ENCODE measurements at regions not wholly inside any gene's neighbourhood (a gene's known extent, or its start where the extent isn't known, plus 50 kb on each side); places are given as distances from the start of the nearest gene placed in this dataset.

DNA sequence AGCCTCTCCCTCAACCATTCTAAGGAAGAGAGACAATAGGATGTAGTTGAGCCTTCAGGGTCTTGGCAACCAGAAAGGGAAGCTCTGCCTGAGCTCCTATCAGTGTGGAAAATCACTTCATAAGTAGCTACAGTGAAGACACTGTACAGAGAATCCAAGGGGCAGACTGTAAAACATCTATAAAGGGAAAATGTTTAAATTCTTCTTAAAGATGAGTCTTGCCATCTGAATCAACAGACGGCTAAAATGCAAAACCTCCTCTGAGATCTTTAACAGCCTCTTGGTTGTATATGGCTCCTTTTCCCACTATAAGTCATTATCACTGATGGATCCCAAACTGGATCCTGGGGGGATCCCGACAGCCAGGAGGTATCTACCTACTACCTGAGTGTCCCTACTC lies 239.2 kb upstream of the SOX9 start:
- DNase-seq (ENCODE audit: low read depth): no peak

DNA sequence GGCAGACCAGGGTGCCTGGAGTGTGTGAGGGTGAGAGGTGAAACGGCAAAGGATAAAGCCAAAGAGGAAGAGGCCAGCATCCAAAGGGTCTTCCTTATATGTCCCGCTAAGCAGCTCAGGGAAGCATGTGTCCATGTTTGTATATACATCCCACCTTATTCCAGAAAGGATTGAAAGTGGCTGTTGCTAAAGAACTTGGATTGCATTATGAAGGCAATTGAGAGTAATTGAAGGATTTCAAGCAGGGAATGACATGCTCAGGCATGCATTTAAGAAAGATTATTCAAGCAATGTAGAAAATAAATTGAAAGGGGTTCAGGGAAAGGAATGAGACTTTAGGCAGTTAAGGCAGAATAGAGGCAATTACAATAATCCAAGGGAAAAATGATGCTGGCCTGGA lies 237.6 kb upstream of the SOX9 start:
- DNase-seq (ENCODE audit: low read depth): no peak

DNA sequence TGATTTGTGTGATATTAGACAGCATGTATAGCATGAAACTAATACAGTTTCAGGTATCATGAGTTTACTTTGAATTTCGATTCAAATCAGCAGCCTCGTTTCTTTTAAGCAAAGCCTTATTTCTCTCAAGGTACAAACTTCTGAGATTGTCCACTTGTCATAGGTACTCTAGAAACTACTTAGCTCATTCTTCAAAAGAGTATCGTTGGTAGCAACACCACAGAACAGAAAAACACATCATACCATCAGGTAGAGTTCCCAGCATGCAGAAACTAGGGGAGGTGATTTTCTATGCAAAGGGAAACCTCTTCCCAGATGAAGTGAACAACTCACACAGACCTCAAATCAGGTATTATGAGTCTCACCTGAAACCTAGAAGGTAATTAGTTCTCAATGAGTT lies 237.0 kb upstream of the SOX9 start:
- DNase-seq (ENCODE audit: low read depth): no peak

DNA sequence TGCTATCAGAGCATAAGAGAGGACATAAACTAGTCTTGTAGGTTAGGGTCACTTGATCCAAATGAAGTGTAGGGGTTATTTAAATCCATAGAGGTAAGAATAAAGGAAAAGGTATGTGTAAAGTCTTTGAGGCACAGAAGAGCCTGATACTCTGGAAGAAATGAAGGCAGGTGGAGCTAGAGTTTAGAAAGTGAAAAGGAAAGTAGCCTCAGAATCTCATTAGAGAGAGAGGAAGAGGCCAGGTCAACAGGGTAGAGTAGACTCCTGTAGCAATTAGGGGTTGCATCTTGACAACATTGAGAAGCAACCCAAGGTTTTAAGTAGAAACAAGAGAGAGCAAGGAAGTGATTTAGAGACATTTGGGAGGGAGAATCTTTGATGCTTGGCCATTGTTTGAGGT lies 235.2 kb upstream of the SOX9 start:
- no peak for DNase-seq (ENCODE audit: low read depth)

DNA sequence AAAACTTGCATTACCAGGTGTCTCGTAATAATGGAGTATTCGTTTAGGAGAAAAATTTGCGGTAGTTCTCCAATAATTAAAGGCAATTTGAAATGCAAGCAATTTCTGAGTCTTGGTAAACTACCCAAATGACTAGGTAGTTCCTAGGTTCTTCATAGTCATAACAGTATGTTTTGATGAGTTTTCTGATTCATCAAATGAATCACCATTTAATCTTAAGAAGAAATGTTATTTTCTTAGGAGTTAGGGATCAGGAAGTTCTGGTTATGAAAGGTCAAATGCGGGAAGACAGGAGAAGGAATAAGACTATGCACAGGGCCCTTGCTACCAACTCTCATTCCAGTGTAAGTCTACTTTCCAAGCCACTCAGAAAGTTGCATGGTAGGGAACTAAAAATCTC lies 221.5 kb upstream of the SOX9 start:
- DNase-seq (ENCODE audit: low read depth): peak; percentile 72

DNA sequence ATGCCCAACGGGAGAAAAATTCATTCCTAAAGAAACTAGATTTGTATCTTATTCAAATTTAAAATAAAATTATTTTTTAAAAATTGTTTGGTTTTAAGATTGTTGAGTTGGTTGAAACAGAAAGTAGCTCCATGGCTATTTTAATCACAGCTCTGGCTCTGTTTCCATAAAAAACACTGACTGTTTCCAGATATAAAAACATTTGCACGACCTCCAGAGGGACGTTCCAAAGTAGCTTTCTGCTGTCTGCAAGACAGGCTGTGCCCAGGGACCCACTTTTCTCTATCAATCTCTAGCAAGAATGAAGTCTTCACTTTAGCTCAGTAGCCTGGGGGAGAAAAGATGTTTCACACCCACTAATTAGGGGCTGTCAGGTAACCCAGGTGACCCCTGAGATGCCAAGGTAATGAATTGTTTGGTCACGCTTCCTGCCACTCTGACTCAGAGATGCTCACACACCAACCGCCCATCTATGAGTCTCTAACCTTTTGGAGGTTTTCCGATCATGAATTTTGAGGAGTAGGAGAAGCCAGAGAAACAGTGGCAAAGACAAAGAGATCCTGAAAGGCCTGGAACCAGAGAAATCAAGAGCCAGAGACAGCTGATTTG lies 220.1 kb upstream of the SOX9 start:
- peak; percentile 30 for DNase-seq (ENCODE audit: low read depth)

DNA sequence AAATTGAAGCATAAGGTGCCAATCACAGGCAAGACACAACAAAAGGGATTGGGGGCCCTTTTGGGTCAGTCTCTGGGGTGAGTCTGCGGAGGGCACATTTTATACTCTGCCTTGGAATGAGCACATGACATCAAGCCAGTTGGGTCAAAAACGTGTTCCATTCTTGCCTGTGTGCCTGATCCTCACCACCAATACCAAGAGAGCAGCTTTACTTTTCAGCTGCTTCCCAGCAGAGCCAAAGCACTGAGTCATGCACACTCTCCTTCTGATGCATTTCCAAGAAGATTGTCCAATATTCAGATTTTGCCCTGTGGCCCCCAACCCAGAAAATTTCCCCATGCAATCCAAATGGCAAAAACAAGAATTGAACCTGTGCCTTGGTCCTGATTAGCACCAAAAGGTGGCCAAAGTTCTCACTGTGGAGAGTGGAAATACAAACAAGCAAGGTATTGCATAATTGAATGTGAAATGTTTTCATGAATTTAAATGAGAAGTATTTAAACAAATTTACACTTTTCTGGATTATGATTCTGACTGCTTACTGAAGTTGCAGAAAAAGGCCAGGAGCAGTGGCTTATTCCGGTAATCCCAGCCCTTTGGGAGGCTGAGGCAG lies 217.8 kb upstream of the SOX9 start:
- peak; percentile 51 for DNase-seq (ENCODE audit: low read depth)

DNA sequence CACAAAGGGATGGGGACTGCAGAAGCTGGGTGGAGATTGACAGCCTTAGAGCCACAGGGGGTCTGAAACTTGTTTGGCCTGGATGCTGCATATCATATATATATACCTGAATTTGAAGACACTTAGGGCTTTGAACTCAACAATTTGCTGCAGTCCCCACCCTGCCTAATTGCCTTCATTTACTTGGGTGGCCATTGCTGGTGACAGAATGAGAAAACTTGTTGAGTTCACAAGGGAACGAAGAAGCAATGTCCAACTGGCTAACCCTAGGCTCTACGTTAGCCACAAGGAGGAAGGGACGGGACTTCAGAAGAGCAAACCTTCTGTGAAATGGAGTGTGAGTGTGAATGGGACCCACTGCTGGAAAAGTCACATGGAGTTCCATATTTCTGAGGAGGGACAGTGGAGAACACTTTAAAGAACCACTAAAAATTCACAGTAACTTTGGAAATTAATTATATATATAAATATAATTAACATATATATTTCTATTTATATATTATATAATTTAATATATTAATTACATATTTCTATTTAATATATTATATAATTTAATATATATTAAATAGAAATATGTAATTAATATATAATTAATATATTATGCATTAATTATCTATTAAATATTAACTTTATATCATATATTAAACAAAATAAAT lies 215.3 kb upstream of the SOX9 start:
- DNase-seq (ENCODE audit: low read depth): no peak

DNA sequence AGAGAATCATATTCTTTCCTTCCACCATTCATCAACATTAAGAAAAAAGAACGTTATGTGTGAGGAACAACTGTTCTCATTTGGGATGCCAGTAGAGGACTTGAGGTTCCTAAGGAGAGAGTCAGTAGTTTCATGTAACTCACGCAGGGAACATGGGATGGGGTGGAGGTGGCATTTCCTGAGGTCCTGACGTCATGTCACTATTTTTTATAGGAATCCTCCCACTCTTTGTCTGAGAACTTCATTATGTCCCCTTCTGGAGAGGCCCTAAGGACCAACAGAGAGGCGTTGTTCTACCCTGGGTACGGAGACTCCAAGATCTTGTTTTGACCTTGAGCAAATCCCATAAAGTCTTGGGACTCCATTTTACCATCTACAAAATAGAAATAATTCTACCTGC lies 211.7 kb upstream of the SOX9 start:
- no peak for DNase-seq (ENCODE audit: low read depth)

DNA sequence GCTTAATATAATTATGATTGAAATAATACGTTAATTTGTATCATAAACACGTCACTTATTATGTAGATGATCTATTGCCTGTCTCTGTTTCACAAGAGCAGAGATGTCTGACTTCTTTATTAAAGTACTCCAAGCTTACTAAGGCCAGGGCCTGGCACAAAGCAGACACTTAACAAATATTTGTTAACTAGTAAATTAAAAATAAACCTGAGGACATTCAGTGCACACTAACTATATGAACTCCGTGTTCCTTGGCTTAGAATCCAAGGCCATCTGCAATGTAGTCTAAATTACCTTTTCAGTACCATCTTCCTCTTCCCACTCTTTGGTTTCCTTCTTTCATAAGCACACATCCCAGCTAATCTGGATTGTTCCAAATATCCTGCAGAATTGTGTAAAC lies 210.8 kb upstream of the SOX9 start:
- no peak for DNase-seq (ENCODE audit: low read depth)

DNA sequence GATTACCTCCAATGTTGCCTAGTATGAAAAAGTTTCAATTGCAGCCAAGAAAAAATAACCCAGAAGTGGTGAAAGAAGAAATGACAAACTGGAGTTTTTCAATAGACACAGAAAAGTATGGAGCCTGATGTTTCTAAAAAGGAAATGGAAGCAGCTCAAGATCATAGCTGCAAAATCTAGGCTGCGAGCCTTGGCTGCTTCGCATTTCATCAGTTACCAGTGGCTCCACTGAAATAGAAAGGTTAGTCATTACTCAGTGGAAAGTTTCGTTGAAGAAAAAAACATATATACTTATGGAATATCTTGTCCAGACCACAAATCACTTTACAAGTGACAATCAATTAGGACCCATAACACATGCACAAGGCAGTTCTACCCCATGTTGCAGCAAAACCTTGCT lies 206.8 kb upstream of the SOX9 start:
- DNase-seq (ENCODE audit: low read depth): no peak

DNA sequence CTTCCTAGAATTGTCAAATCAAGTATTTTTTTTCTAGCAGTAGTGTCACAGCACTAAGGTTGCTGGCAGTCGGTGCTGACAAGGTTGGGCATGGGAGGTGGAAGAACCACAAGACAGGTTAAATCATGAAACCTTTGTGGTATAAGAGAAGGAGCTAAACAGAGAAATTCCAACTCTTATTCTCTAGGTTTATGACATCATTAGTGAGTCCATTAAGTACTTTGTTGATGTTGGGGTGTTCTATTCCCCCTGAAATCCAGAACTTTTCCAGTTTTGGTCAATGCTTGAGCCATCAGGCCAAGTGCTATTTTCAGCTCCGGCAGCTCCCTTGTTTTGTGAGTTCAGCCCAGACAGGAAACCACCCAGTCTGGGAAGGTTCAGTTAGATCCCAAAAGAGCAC lies 206.0 kb upstream of the SOX9 start:
- no peak for DNase-seq (ENCODE audit: low read depth)

DNA sequence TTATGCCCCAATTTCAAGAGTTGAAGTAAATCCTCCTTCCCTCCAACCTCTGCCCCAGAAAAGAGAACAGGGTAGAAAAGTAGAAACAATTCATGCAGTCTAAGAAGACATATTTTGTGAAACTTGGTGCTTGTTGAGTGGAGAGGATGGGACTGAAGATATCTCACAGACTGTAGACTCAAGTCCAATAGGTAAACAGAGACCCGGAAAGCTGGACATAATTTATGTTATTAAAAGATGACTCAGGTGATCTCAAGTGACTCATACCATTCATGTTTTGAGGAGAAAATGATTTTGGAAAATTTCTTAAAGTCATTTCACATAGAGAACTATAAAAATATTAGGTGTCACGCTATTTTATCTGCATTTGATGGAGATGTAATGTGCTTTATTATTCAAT lies 203.1 kb upstream of the SOX9 start:
- DNase-seq (ENCODE audit: low read depth): no peak

DNA sequence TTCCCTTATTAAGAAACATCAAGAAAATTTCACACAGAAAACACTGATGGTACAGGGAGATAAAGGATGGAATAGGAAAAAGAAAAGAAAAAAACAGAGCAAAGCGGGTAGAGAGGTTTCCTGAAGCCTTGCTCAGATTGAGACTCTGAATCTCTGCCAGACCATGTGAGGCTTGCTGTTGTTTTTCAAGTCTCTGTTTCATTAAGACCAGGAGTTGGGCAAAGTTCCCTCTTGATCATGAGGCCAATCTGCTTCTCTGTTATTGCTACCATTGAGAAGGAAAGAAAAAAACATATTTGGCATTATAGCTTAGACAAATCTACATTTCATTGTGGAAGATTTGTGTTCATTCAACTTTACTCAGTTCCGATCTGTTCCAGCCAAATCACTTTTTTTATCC lies 201.6 kb upstream of the SOX9 start:
- DNase-seq (ENCODE audit: low read depth): no peak

DNA sequence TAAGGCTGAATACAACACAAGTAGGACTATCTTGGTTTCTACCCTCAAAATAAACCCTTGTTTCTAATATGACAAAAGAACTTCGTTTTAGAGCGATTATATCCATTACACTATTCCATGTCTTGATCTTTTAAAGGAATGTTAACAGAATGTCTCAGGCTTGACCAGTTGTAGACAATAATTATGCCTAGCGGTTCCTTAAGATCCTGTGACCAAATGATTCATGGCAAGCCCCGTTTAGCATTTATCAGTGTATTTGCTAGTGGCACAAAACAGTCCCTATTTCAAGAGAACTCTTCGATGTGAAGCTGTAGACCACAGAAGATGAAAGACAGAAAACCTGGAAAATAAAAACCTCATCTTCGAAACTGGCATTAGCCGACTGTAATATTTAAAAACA lies 200.9 kb upstream of the SOX9 start:
- no peak for DNase-seq (ENCODE audit: low read depth)

DNA sequence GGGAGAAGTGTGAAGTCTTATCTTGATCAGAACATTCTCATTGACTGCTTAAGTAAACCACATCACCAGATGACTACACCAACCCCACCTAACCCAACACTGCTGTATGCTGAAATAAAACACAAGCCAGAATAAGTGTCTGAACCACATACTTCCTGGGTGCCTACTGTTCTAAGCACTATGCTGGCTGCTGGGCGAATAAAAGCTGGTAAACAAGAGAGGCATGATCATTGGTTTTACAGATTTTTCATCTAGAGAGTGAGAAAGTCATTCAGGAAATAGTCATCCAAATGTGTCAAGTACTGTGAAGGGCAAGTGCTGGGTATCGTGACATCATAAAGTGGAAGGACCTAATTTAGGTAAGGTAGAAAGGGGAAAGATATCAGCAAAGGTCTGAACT lies 199.0 kb upstream of the SOX9 start:
- DNase-seq (ENCODE audit: low read depth): no peak

DNA sequence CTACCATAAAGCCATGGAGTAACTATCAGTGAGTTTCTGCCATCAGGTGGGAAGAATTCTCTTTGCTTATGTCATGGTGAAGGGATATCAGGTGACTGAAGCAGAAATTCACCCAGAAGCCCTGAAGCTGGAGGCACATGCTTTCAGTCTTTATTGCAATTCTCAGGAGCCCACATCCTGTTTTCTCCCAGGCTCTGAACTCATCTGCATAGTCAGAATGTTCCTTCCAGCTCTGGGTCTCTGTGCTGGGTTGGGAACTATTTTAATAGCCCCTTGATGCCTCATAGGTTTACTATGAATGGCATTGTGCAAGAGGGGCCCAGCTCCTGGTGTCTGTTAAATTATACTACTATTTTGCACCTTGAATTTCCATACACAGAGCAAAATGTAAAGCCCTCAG lies 198.4 kb upstream of the SOX9 start:
- peak; percentile 92 for DNase-seq (ENCODE audit: low read depth)

DNA sequence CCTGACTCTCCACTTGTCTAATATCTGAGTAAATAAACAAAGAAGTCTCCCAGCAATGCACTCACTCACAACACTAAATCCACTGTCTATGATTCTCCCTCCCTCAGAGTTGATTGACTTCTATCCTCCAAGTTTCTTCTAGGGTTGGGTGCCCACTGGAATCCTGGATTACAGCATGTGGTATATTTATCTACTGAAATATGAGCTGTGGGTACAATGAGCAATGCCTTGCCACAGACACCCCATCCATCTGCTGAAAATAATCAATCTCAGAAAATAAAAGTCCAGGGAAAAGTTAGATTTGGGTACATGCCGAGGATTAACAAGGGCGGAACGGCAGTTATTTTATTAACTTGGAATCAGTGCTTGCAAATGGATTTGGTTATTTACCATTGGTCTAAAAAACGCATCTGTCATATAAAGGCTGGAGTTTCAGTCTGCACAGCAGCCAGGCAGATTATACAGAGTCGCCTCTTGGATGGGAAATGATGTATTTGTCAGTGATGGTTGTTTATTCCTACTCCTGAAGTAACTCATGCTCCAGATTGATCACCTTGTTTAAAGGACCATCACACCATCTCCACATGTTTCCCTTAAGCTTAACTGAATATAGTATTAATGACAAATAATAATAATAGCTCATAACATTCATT lies 193.9 kb upstream of the SOX9 start:
- DNase-seq (ENCODE audit: low read depth): peak; percentile 89

DNA sequence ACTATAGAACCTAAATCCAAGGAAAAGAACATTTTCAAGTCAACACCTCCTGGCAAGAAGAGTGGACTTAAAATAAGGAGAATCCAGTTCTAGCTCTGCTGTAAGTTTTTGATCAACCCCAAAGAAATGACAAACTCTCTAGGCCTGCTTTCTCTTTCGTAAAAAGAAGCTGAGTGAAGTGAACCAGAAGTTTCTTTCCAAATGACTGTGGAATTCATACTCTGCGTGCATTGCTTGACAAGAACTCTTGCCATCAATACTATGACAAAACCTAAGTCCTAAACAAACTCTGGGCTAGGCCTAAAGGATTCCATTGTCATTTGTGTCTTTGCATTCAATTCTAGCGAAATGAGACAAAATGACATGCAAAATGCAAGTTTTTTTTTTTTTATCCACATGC lies 187.5 kb upstream of the SOX9 start:
- DNase-seq (ENCODE audit: low read depth): no peak

DNA sequence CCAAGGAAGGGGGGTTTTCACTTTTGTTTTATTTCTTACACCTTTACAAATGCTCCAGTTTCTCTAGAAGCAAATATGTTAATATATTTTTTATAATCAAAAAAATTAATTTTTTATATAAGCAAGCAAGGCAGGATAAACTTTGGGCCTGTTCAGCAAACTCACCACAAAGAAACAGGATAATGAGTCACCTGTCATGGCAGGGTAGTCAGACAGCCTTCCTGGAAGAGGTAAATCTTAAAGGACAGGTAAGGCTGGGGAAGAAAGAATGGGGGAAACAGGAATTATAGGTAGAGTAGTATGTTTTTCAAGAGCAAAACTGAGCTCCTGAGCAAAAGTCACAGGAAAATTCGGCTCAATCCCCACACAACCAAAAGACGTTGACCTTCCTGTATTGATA lies 186.3 kb upstream of the SOX9 start:
- DNase-seq (ENCODE audit: low read depth): no peak

DNA sequence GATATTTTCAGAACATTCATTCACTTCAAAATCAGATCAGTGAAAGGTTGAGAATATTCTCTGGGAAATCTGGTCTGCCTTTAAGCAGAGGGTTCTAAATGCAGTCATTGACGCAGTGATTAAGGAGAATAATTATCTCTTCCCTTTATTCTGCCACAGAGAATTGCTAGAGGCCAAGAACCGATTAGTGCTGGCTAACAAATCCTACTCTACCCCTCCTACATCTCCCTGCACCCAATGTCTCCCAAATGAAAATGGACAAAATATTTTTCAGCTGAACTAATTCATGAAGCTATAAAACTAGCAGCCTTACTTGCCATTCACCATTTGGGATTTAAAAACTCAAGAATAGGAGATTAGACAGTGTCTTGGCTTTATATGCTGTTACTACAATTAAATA lies 185.5 kb upstream of the SOX9 start:
- DNase-seq (ENCODE audit: low read depth): no peak

DNA sequence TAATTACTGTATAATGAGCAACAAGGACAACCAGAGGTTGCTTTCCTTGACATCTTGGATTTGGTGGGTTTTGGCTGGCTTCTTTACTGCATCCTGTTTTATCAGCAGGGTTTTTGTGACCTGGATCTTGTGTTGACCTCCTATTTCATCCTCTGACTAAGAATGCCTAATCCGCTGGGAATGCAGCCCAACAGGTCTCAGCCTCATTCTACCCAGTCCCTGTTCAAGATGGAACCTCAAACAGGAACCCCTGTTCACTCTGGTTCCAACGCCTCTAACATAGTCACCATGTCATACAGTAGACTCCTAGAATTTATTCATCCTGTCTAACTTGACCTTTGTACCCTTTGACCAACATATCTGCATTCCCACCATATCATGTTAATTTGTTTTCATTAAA lies 183.8 kb upstream of the SOX9 start:
- no peak for DNase-seq (ENCODE audit: low read depth)

DNA sequence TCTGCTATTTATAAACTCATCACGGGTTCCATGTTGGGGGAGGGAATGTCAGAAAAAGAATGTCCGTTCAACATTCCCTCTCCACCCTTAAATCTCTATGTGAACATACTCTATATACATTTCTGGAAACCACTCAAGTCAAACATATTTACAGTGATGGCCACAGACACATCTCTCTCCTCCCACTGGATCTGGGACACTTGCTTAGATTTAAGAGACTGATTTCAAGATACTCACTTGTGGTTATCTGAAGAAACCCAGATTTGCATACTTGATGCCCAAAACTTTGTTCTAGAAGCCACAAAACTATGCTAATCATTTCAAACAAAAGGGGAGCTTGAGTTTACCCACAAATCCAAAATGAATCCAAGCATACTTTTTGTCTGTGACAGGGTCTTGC lies 182.9 kb upstream of the SOX9 start:
- no peak for DNase-seq (ENCODE audit: low read depth)
